GM12878 (cell line): ENCODE measurements at regions not wholly inside any gene's neighbourhood (a gene's known extent, or its start where the extent isn't known, plus 50 kb on each side); places are given as distances from the start of the nearest gene placed in this dataset.

ENCODE experiments used
- ATAC-seq: fragments of 200-7000 bp; cut with Tn5 transposase; 3 replicates; pipeline ENCODE4 v1.9.1; 2020; ENCODE audit warnings: mild to moderate bottlenecking, moderate library complexity
- BruUV-seq: library from RNA; stranded (reverse); fragments of 400-500 nt; replicated peaks from 2 replicates; lab custom pipeline; 2021; lab: Mats Ljungman, UMichigan
- CTCF ChIA-PET: fragments of 300-600 bp; sonication (Branson Sonifier 250); formaldehyde crosslinking; extraction: SDS; loops from one replicate; lab custom pipeline; 2021; ENCODE audit warnings: inconsistent platforms; lab: Yijun Ruan, JAX
- POLR2A ChIA-PET: fragments of 350-600 bp; formaldehyde crosslinking; extraction: SDS; loops from one replicate; lab custom pipeline; 2021; ENCODE audit warnings: inconsistent platforms; lab: Charles Lee
- RAD21 ChIA-PET: fragments of 300-600 bp; sonication (Branson Sonifier 250); formaldehyde crosslinking; loops from one replicate; lab custom pipeline; 2023; ENCODE audit warnings: antibody characterized with exemption; ENCODE audit not compliant: unreplicated experiment; lab: Charles Lee
- SMC1A ChIA-PET: fragments of 300-600 bp; sonication (Branson Sonifier 250); formaldehyde crosslinking; loops from one replicate; lab custom pipeline; 2023; ENCODE audit not compliant: unreplicated experiment, uncharacterized antibody; lab: Charles Lee
- DNase-seq: peaks from one replicate; pipeline ENCODE4 v3.0.0-alpha.2; 2011; ENCODE audit warnings: low read depth, low spot score
- FAIRE-seq: peaks from 3 replicates; lab custom pipeline; 2011; peaks lifted over from hg19 to GRCh38; lab: Jason Lieb, UNC
- H2AFZ ChIP-seq: 2 replicates; pipeline ENCODE4 v1.6.0; 2011; ENCODE audit warnings: low read depth, low read length, control low read depth; ENCODE audit not compliant: control insufficient read depth
- H3K27ac ChIP-seq: 2 replicates; pipeline ENCODE4 v1.5.1; 2011; ENCODE audit warnings: control low read depth; ENCODE audit not compliant: control insufficient read depth, insufficient read depth
- H3K27me3 ChIP-seq, 2 experiments: replicated peaks in 1 of 2; 2 replicates each; pipeline versions ENCODE4 v1.6.0 to v1.6.1; 2011; ENCODE audit warnings: low read length in 1 of 2; ENCODE audit not compliant: control insufficient read depth in 2 of 2, insufficient read depth in 2 of 2
- H3K36me3 ChIP-seq, 2 experiments: 2 replicates each; pipeline ENCODE4 v1.5.1; 2011; ENCODE audit warnings: low read length in 1 of 2; ENCODE audit not compliant: control insufficient read depth in 2 of 2, insufficient read depth in 2 of 2
- H3K4me1 ChIP-seq: 2 replicates; pipeline ENCODE4 v1.6.1; 2011; ENCODE audit warnings: mild to moderate bottlenecking, low read length, moderate library complexity, mixed read lengths; ENCODE audit not compliant: control insufficient read depth, insufficient read depth
- H3K4me2 ChIP-seq: 2 replicates; pipeline ENCODE4 v1.6.0; 2011; ENCODE audit warnings: control low read depth; ENCODE audit not compliant: control insufficient read depth, insufficient read depth
- H3K4me3 ChIP-seq: fragments of 200-600 bp; sonication (generic); 2 replicates; pipeline ENCODE4 v1.5.1; 2016
- H3K79me2 ChIP-seq: 2 replicates; pipeline ENCODE4 v1.6.0; 2011; ENCODE audit warnings: low read length; ENCODE audit not compliant: control insufficient read depth, insufficient read depth
- H3K9ac ChIP-seq: 2 replicates; pipeline ENCODE4 v1.8.0; 2011; ENCODE audit warnings: low read length, control low read depth, mixed read lengths; ENCODE audit not compliant: control insufficient read depth, insufficient read depth
- H3K9me3 ChIP-seq: replicated peaks from 3 replicates; pipeline ENCODE4 v1.5.1; 2011; ENCODE audit warnings: mild to moderate bottlenecking, low read length; ENCODE audit not compliant: control insufficient read depth, insufficient read depth
- H4K20me1 ChIP-seq: 2 replicates; pipeline ENCODE4 v1.6.0; 2011; ENCODE audit not compliant: control insufficient read depth, insufficient read depth
- BCLAF1 ChIP-seq: fragments of 450-650 bp; IDR thresholded peaks from 2 replicates; pipeline ENCODE4 v1.6.1; 2017; ENCODE audit warnings: antibody characterized with exemption, mild to moderate bottlenecking, moderate library complexity
- CBFB ChIP-seq: IDR thresholded peaks from 2 replicates; pipeline ENCODE4 v1.6.1; 2016; ENCODE audit warnings: antibody characterized with exemption, low read depth
- CHD1 ChIP-seq: IDR thresholded peaks from 2 replicates; pipeline ENCODE4 v1.6.1; 2012; ENCODE audit warnings: low read depth, low read length, improper control_type of control experiment
- CREB1 ChIP-seq: IDR thresholded peaks from 2 replicates; pipeline ENCODE4 v1.6.1; 2012; ENCODE audit warnings: low read depth, mild to moderate bottlenecking, inconsistent platforms
- HCFC1 ChIP-seq: fragments of 150-350 bp; IDR thresholded peaks from 2 replicates; pipeline ENCODE4 v1.6.1; 2014; ENCODE audit warnings: low read length
- IKZF2 ChIP-seq, 2 experiments: fragments of 450-650 bp; IDR thresholded peaks; 2 replicates each; pipeline ENCODE4 v1.6.1; 2017; ENCODE audit warnings: mild to moderate bottlenecking in 2 of 2, moderate library complexity in 2 of 2
- MYC ChIP-seq: IDR thresholded peaks from 2 replicates; pipeline ENCODE4 v1.6.1; 2011; ENCODE audit warnings: mild to moderate bottlenecking, low read length, moderate library complexity, inconsistent platforms; ENCODE audit not compliant: insufficient read depth, insufficient replicate concordance, insufficient read length, severe bottlenecking
- NR2C2 ChIP-seq: IDR thresholded peaks from 2 replicates; pipeline ENCODE4 v1.6.1; 2011; ENCODE audit warnings: borderline replicate concordance, low read depth; ENCODE audit not compliant: control insufficient read depth, insufficient read length
- SMC3 ChIP-seq: IDR thresholded peaks from 2 replicates; pipeline ENCODE4 v1.6.1; 2011; ENCODE audit warnings: low read length, improper control_type of control experiment, borderline replicate concordance
- YY1 ChIP-seq: IDR thresholded peaks from 2 replicates; pipeline ENCODE4 v1.6.1; 2011; ENCODE audit warnings: low read depth, mild to moderate bottlenecking, low read length
- ZBTB40 ChIP-seq: fragments of 450-650 bp; IDR thresholded peaks from 2 replicates; pipeline ENCODE4 v1.6.1; 2016; ENCODE audit warnings: mild to moderate bottlenecking, moderate library complexity, borderline replicate concordance
- ZNF384 ChIP-seq: IDR thresholded peaks from 2 replicates; pipeline ENCODE4 v1.6.1; 2012; ENCODE audit warnings: low read depth, mild to moderate bottlenecking, low read length, improper control_type of control experiment, borderline replicate concordance
- WGBS: methylation state at CpG from one replicate; pipeline ENCODE4 v1.1.6; 2016; ENCODE audit warnings: low lambda C conversion rate; ENCODE audit not compliant: insufficient replicate concordance, insufficient coverage; ENCODE audit errors: missing lambda C conversion rate; 5-methylcytosine and 5-hydroxymethylcytosine counted together
- in situ Hi-C: fragments of 300-500 bp; cut with MboI; formaldehyde crosslinking; loops from 9 replicates; pipeline ENCODE4 v1.14.3; 2018; ENCODE audit warnings: mixed read lengths
- intact Hi-C: fragments of 100-400 bp; cut with micrococcal nuclease; formaldehyde crosslinking; loops from one replicate; pipeline ENCODE4 v1.14.2; 2022; ENCODE audit not compliant: unreplicated experiment

GRCh38 chr14:85058150-85058549 lies 471.8 kb upstream of the FLRT2 start:
- H3K4me2 ChIP-seq = no peak overlapping the region
- H3K4me3 ChIP-seq = no peak overlapping the region
- no peaks in the 10 kb centered on the region for H3K36me3 ChIP-seq
- DNase-seq = no peak
- no peak for TF ChIP-seq NR2C2
- no peak for TF ChIP-seq YY1
- no peak for TF ChIP-seq CHD1
- ChIA-PET SMC1A (no interaction called here), CTCF (no interaction called here), RAD21 (no interaction called here), POLR2A (no interaction called here)
- no peaks in the 10 kb centered on the region for H3K27me3 ChIP-seq
- no peak overlapping the region for H3K9ac ChIP-seq
- no peak overlapping the region for H3K27ac ChIP-seq
- H3K4me1 ChIP-seq = no peaks in the 10 kb centered on the region
- H3K79me2 ChIP-seq = no peaks in the 10 kb centered on the region
- no TSS peak for BruUV-seq
- in situ Hi-C loops = no loop called here
- H3K9me3 ChIP-seq = no peaks in the 10 kb centered on the region; the same call in 2 of the 3 replicates
- no peak for ATAC-seq
- no peak for FAIRE-seq
- no peak overlapping the region for H2AFZ ChIP-seq
- intact Hi-C loops = no loop called here
- no peaks in the 10 kb centered on the region for H4K20me1 ChIP-seq

- FAIRE-seq (no peak), ATAC-seq (no peak), DNase-seq (no peak)
- ChIA-PET SMC1A (interaction anchor here (0.8 kb wide), 1 partner anchor 20 kb away, joined by 3 read pairs; no protein-coding TSS in a partner anchor), CTCF (no interaction called here), POLR2A (no interaction called here), RAD21 (no interaction called here)
- Histone ChIP-seq H3K27ac (no peak overlapping the region), H3K4me2 (no peak overlapping the region), H3K4me1 (no peaks in the 10 kb centered on the region), H4K20me1 (no peaks in the 10 kb centered on the region), H3K36me3 (no peaks in the 10 kb centered on the region), H3K9ac (no peak overlapping the region), H3K9me3 (no peaks in the 10 kb centered on the region), H2AFZ (no peak overlapping the region), H3K27me3 (no peaks in the 10 kb centered on the region), H3K79me2 (no peaks in the 10 kb centered on the region), H3K4me3 (no peak overlapping the region)
- intact Hi-C loops = no loop called here
- no TSS peak for BruUV-seq
- TF ChIP-seq HCFC1 = no peak
- TF ChIP-seq CBFB = no peak
- no peak for TF ChIP-seq BCLAF1
- TF ChIP-seq SMC3 = no peak
- no peak for TF ChIP-seq MYC
- no peak for TF ChIP-seq ZNF384
- TF ChIP-seq CREB1 = no peak
- TF ChIP-seq ZBTB40 = no peak
- no peak for TF ChIP-seq IKZF2 (IDR thresholded peaks at IDR 0.05)
- 21% methylated on average over 5 of the region's 5 CpGs for WGBS
- in situ Hi-C loops = no loop called here
Observed at GRCh38 chr14:85060121-85060520, 469.8 kb upstream of the FLRT2 start.
